Stimulated activated CD4-positive, alpha-beta T cell treated with anti-CD3 and anti-CD28 coated beads, Interleukin-12 subunit alpha, Interleukin-12 subunit beta, amount 100 ng/mL, for 48 hours (primary cell): ENCODE measurements at regions not wholly inside any gene's neighbourhood (a gene's known extent, or its start where the extent isn't known, plus 50 kb on each side); places are given as distances from the start of the nearest gene placed in this dataset.
"Not testable (repeated sequence)": the region's sequence is repeated elsewhere in the genome, so short reads cannot be mapped to it uniquely, and the experiment has no call there.

Experiments
- DNase-seq, 3 donors: peaks; one replicate each; pipeline ENCODE4 v3.0.0-alpha.2; 2020; ENCODE audit warnings: low read depth in 2 of 3, low spot score in 1 of 3

GRCh38 chr4:82090717-82091116, 283.1 kb downstream of the HNRNPD start:
- no peak for DNase-seq

- DNase-seq: no peak
Observed at GRCh38 chr4:82084747-82085146, 289.0 kb downstream of the HNRNPD start.

- DNase-seq: not testable (repeated sequence)
Observed at GRCh38 chr4:82077471-82077995, 296.3 kb downstream of the HNRNPD start.

GRCh38 chr4:82076809-82077208, 297.0 kb downstream of the HNRNPD start:
- DNase-seq: no peak

- DNase-seq: no peak
Observed at GRCh38 chr4:82076359-82076758, 297.4 kb downstream of the HNRNPD start.

GRCh38 chr4:82071951-82072350, 301.8 kb downstream of the HNRNPD start:
- DNase-seq: no peak

- no peak for DNase-seq
Observed at GRCh38 chr4:82069883-82070638, 303.7 kb downstream of the HNRNPD start.

- no peak for DNase-seq
Observed at GRCh38 chr4:82063017-82063416, 310.8 kb downstream of the HNRNPD start.

- DNase-seq: no peak
Observed at GRCh38 chr4:82057990-82058544, 315.7 kb downstream of the HNRNPD start.

GRCh38 chr4:82055156-82055555, 318.6 kb downstream of the HNRNPD start:
- DNase-seq: no peak

GRCh38 chr4:82053396-82053795, 320.4 kb downstream of the HNRNPD start:
- no peak for DNase-seq

- no peak for DNase-seq
Observed at GRCh38 chr4:82050796-82051195, 323.0 kb downstream of the HNRNPD start.

- no peak for DNase-seq
Observed at GRCh38 chr4:82049294-82049693, 324.5 kb downstream of the HNRNPD start.

GRCh38 chr4:82047731-82048130, 326.1 kb downstream of the HNRNPD start:
- no peak for DNase-seq

- DNase-seq: no peak
Observed at GRCh38 chr4:82046796-82047195, 327.0 kb downstream of the HNRNPD start.

- DNase-seq: no peak
Observed at GRCh38 chr4:82045267-82045666, 328.5 kb downstream of the HNRNPD start.

GRCh38 chr4:82044141-82044993, 329.4 kb downstream of the HNRNPD start:
- no peak for DNase-seq

GRCh38 chr4:82043809-82044137, 330.0 kb downstream of the HNRNPD start:
- DNase-seq: no peak

- no peak for DNase-seq
Observed at GRCh38 chr4:82043081-82043808, 330.5 kb downstream of the HNRNPD start.

- no peak for DNase-seq
Observed at GRCh38 chr4:82042042-82042441, 331.7 kb downstream of the HNRNPD start.

GRCh38 chr4:82038936-82039335, 334.9 kb downstream of the HNRNPD start:
- no peak for DNase-seq
